Adrenal gland (tissue), 9 donors: ENCODE measurements at regions not wholly inside any gene's neighbourhood (a gene's known extent, or its start where the extent isn't known, plus 50 kb on each side); places are given as distances from the start of the nearest gene placed in this dataset.

Experiments
- DNase-seq, 7 donors: peaks; one replicate each; pipeline ENCODE4 v3.0.0-alpha.2; 2019 to 2020
- H3K27ac ChIP-seq, 5 donors: fragments of 200-600 bp; sonication (generic) in 4 of 5; 1 replicate in 3 of 5; 2 replicates in 2 of 5; pipeline versions ENCODE4 v1.5.1 to v1.8.0; 2016 to 2020; ENCODE audit warnings: mild to moderate bottlenecking in 1 of 5
- H3K27me3 ChIP-seq: fragments of 200-600 bp; 2 replicates; pipeline ENCODE4 v1.8.0; 2021
- H3K36me3 ChIP-seq, 2 donors: fragments of 200-600 bp; replicated peaks in 1 of 2; 1 replicate in 1 of 2; 2 replicates in 1 of 2; pipeline versions ENCODE4 v1.5.1 to v1.8.0; 2018 to 2022
- H3K4me1 ChIP-seq, 2 donors: fragments of 200-600 bp; replicated peaks in 1 of 2; 1 replicate in 1 of 2; 2 replicates in 1 of 2; pipeline versions ENCODE4 v1.5.1 to v1.8.0; 2018 to 2021
- H3K4me3 ChIP-seq, 4 donors: fragments of 200-600 bp; sonication (generic) in 3 of 4; one replicate each; pipeline ENCODE4 v1.5.1; 2016 to 2018
- H3K9me3 ChIP-seq, 3 donors: fragments of 200-600 bp; sonication (generic) in 1 of 3; replicated peaks in 1 of 3; 1 replicate in 2 of 3; 2 replicates in 1 of 3; pipeline versions ENCODE4 v1.5.1 to v1.8.0; 2016 to 2021
- POLR2A ChIP-seq, 2 donors: fragments of 450-650 bp; IDR thresholded peaks; one replicate each; pipeline ENCODE4 v1.6.1; 2017; ENCODE audit warnings: antibody characterized with exemption in 2 of 2, mild to moderate bottlenecking in 2 of 2, moderate library complexity in 1 of 2
- WGBS, 4 donors: extraction: QIAGEN DNeasy Blood & Tissue Kit in 2 of 4; methylation state at CpG; one replicate each; pipeline versions ENCODE4 v1.1.5 to v1.1.7; 2013 to 2017; 5-methylcytosine and 5-hydroxymethylcytosine counted together
- intact Hi-C, 2 donors: fragments of 100-400 bp; cut with DNase I; formaldehyde crosslinking; loops; one replicate each; pipeline versions ENCODE4 v1.14.1 to v1.15.0; 2022 to 2023
- TF ChIP-seq, protein P1 (sequence below), 6 experiments: fragments of 450-650 bp in 4 of 6; fragments of 200-600 bp in 2 of 6; sonication (generic) in 1 of 6; IDR thresholded peaks; 1 replicate in 5 of 6; 2 replicates in 1 of 6; pipeline versions ENCODE4 v1.5.1 to v1.8.0; 2016 to 2021; ENCODE audit warnings: antibody characterized with exemption in 6 of 6, mild to moderate bottlenecking in 2 of 6, moderate library complexity in 1 of 6
- donor health status: healthy with polysubstance abuse.
- donor health status: Bipolar disorder and iron deficiency.
- donor health status: DM: yes; HTN: yes; CAD: no.
- donor health status: DM: no; HTN: no; CAD: no.
- donor health status: DM: no; HTN: no; CAD: no.

DNA sequence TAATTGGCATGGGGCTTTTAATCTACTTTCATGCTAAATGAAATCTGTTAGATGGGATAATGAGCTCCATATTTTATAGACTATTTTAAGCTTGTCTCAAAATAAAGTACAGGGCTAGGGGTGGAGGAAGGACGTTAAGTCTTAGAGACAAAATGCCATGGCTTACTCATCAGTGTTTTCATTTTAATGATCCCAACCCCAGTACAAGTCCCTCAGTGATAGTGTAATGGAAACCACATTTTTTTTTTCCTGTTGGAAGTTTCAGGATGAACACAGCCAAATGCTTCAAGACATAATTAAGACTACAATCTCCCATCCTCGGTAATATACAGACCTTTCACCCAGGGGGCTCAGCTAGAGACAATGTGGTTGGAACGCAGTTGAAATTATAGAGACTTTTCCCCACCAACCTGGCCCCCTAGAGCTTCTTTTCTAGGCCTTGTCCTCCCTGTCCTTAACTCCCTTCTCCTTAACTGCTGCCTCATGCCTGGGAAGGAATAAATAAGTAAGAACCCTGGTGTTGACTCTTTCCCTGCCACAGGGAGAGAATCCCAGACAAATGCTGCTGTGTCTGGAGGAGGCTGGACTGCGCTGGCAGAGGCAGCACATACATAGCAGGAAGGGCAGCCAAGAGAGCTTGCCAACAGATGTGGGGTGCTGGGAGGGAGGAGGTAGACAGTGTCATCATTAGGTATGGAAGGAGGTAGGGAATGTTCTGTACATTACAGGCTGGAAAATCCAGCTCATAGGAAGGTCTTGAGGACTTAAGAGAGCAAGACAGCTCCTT is 115.4 kb upstream of the ROPN1 start:
- Histone ChIP-seq H3K36me3 (no peaks in the 10 kb centered on the region), H3K27ac (peak overlapping the region in 1 of 5 donors; percentile 18), H3K4me3 (no peak overlapping the region), H3K27me3 (no peaks in the 10 kb centered on the region), H3K4me1 (peaks cover 0 to 12% of the 10 kb centered on the region in 2 donors), H3K9me3 (no peaks in the 10 kb centered on the region)
- DNase-seq = no peak
- intact Hi-C loops = no loop called here
- no peak for TF ChIP-seq POLR2A (IDR thresholded peaks at IDR 0.05)
- TF ChIP-seq, protein P1, sequence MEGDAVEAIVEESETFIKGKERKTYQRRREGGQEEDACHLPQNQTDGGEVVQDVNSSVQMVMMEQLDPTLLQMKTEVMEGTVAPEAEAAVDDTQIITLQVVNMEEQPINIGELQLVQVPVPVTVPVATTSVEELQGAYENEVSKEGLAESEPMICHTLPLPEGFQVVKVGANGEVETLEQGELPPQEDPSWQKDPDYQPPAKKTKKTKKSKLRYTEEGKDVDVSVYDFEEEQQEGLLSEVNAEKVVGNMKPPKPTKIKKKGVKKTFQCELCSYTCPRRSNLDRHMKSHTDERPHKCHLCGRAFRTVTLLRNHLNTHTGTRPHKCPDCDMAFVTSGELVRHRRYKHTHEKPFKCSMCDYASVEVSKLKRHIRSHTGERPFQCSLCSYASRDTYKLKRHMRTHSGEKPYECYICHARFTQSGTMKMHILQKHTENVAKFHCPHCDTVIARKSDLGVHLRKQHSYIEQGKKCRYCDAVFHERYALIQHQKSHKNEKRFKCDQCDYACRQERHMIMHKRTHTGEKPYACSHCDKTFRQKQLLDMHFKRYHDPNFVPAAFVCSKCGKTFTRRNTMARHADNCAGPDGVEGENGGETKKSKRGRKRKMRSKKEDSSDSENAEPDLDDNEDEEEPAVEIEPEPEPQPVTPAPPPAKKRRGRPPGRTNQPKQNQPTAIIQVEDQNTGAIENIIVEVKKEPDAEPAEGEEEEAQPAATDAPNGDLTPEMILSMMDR (IDR thresholded peaks at IDR 0.05) = no peak
- WGBS, 4 donors = 52 to 64% (median 61%) methylated on average over 3 to 4 of the region's 4 CpGs

DNA sequence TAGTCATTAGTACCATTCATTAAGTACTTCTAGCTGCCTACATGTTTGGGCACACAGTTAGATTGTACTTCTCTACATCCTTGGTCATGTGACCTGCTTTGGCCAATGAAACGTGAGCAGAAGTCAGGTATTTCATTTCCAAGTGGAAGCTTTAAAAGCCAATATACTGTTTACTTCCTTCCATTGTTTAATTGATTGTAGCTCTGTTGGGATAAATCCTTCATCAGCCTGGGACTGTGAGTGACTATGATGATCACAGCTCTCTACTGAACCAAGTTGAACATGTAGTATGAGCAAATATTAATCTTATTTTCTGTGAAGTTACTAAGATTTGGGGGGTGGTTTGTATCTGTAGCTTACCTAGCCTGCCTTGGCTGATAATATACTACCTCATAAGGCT is 116.5 kb upstream of the ROPN1 start:
- H3K27me3 ChIP-seq = no peaks in the 10 kb centered on the region
- 87 to 88% (median 88%) methylated on average over 1 of the region's 1 CpG for WGBS, 4 donors
- intact Hi-C loops = no loop called here
- no peak overlapping the region for H3K27ac ChIP-seq
- no peaks in the 10 kb centered on the region for H3K9me3 ChIP-seq
- peaks cover 0 to 12% of the 10 kb centered on the region in 2 donors for H3K4me1 ChIP-seq
- TF ChIP-seq, protein P1 (IDR thresholded peaks at IDR 0.05) = no peak
- TF ChIP-seq POLR2A (IDR thresholded peaks at IDR 0.05) = no peak
- no peak overlapping the region for H3K4me3 ChIP-seq
- no peak for DNase-seq
- H3K36me3 ChIP-seq = no peaks in the 10 kb centered on the region

DNA sequence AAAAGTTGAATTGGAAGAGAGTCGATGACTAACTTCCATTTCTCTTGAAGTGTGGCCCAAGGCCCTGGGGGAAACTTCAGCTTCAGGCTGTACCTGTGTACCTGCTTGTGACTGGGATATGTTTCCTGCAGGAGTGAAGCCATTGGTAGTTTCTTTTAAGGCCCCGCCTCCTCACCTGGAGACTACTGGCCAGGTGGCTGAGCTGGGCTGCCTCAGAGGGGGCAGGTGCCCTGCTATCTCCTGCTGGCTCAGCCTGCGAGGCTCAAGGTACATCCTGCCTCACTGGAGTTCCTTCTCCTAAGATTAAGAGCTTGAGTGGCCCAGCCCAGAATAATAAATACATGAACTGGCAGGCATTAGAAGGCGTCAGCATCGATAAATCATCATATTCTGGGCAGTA is 121.6 kb upstream of the ROPN1 start:
- 87 to 97% (median 94%) methylated on average over 5 of the region's 5 CpGs for WGBS, 4 donors
- TF ChIP-seq POLR2A (IDR thresholded peaks at IDR 0.05) = no peak
- TF ChIP-seq, protein P1 (IDR thresholded peaks at IDR 0.05) = no peak
- no peaks in the 10 kb centered on the region for H3K36me3 ChIP-seq
- no peaks in the 10 kb centered on the region for H3K9me3 ChIP-seq
- intact Hi-C loops = no loop called here
- DNase-seq = no peak
- H3K4me1 ChIP-seq = peaks cover 0 to 22% of the 10 kb centered on the region in 2 donors
- H3K27ac ChIP-seq = no peak overlapping the region
- H3K27me3 ChIP-seq = no peaks in the 10 kb centered on the region
- no peak overlapping the region for H3K4me3 ChIP-seq

DNA sequence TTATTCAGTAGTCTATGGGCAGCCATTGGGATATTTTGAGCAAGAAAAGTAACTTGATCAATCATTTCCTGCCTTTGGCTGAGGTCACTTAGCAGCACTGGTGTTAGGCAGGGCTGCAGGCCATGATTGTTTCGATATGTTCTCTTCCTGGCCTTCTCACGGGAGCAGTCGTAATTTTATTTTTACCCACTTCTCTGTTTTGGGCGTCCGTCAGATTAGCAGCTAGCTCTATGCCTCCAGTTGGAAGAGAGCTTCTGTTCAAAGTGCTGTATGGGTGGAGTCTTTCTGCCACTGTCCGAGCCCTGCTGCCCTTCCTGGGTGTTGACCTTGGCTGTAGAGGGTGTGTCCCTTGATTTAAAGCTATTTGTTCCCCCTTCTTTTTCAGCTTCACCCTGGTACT is 123.4 kb upstream of the ROPN1 start:
- Histone ChIP-seq H3K36me3 (no peaks in the 10 kb centered on the region), H3K4me1 (peaks cover 10 to 27% of the 10 kb centered on the region in 2 donors), H3K9me3 (no peaks in the 10 kb centered on the region), H3K4me3 (no peak overlapping the region), H3K27me3 (no peaks in the 10 kb centered on the region), H3K27ac (peak overlapping the region in 1 of 5 donors; percentile 18)
- WGBS, 4 donors = 34 to 62% (median 56%) methylated on average over 6 of the region's 6 CpGs
- no peak for DNase-seq
- no peak for TF ChIP-seq POLR2A (IDR thresholded peaks at IDR 0.05)
- TF ChIP-seq, protein P1 (IDR thresholded peaks at IDR 0.05) = no peak
- intact Hi-C loops = no loop called here
